Skin epidermis (tissue), 12 donors: ENCODE measurements at regions not wholly inside any gene's neighbourhood (a gene's known extent, or its start where the extent isn't known, plus 50 kb on each side); places are given as distances from the start of the nearest gene placed in this dataset.

Experiments
- H3K27ac ChIP-seq, 21 experiments: fragments of 200-600 bp; sonication (generic) in 11 of 21; one replicate each; pipeline ENCODE4 v1.5.0; 2020; ENCODE audit warnings: mild to moderate bottlenecking in 3 of 21, inconsistent platforms in 2 of 21, moderate library complexity in 2 of 21
- H3K4me3 ChIP-seq, 7 experiments: fragments of 200-600 bp; sonication (generic) in 2 of 7; one replicate each; pipeline ENCODE4 v1.5.0; 2020; ENCODE audit warnings: inconsistent platforms in 2 of 7, mild to moderate bottlenecking in 2 of 7, moderate library complexity in 1 of 7

- Histone ChIP-seq H3K27ac (no peak overlapping the region), H3K4me3 (no peak overlapping the region)
These were observed 50.6 kb upstream of the L3MBTL4 start for GRCh38 chr18:6465281-6465680.

GRCh38 chr18:6476190-6476589, 61.5 kb upstream of the L3MBTL4 start:
- Histone ChIP-seq H3K27ac (peak overlapping the region in 5 of 21 experiments; percentile 15 to 47 (median 34)), H3K4me3 (no peak overlapping the region)

GRCh38 chr18:6476880-6477279, 62.2 kb upstream of the L3MBTL4 start:
- H3K4me3 ChIP-seq, result no peak overlapping the region
- peak overlapping the region in 5 of 21 experiments; percentile 5 to 48 (median 29) for H3K27ac ChIP-seq

- H3K4me3 ChIP-seq, result no peak overlapping the region
- peak overlapping the region in 3 of 21 experiments; percentile 2 to 33 (median 30) for H3K27ac ChIP-seq
These were observed 63.4 kb upstream of the L3MBTL4 start for GRCh38 chr18:6478121-6478520.

- Histone ChIP-seq H3K4me3 (no peak overlapping the region), H3K27ac (no peak overlapping the region)
These were observed 65.0 kb upstream of the L3MBTL4 start for GRCh38 chr18:6479699-6480098.

- H3K4me3 ChIP-seq, result peak overlapping the region in 1 of 7 experiments; percentile 11
- H3K27ac ChIP-seq, result peak overlapping the region in 12 of 21 experiments; percentile 7 to 55 (median 38)
These were observed 67.7 kb upstream of the L3MBTL4 start for GRCh38 chr18:6482198-6482977.

- peak overlapping the region in 1 of 21 experiments; percentile 36 for H3K27ac ChIP-seq
- no peak overlapping the region for H3K4me3 ChIP-seq
These were observed 69.9 kb upstream of the L3MBTL4 start for GRCh38 chr18:6484659-6485058.

- Histone ChIP-seq H3K4me3 (no peak overlapping the region), H3K27ac (no peak overlapping the region)
These were observed 71.6 kb upstream of the L3MBTL4 start for GRCh38 chr18:6486313-6486712.

- H3K4me3 ChIP-seq, result no peak overlapping the region
- H3K27ac ChIP-seq, result no peak overlapping the region
These were observed 72.2 kb upstream of the L3MBTL4 start for GRCh38 chr18:6486764-6487426.

GRCh38 chr18:6487968-6488367, 73.3 kb upstream of the L3MBTL4 start:
- Histone ChIP-seq H3K4me3 (no peak overlapping the region), H3K27ac (no peak overlapping the region)

GRCh38 chr18:6488956-6489355, 74.2 kb upstream of the L3MBTL4 start:
- no peak overlapping the region for H3K4me3 ChIP-seq
- H3K27ac ChIP-seq, result no peak overlapping the region

GRCh38 chr18:6489977-6490376, 75.3 kb upstream of the L3MBTL4 start:
- no peak overlapping the region for H3K4me3 ChIP-seq
- H3K27ac ChIP-seq, result no peak overlapping the region

GRCh38 chr18:6493194-6493593, 78.5 kb upstream of the L3MBTL4 start:
- no peak overlapping the region for H3K27ac ChIP-seq
- H3K4me3 ChIP-seq, result no peak overlapping the region

- peak overlapping the region in 1 of 21 experiments; percentile 59 for H3K27ac ChIP-seq
- H3K4me3 ChIP-seq, result no peak overlapping the region
These were observed 80.8 kb upstream of the L3MBTL4 start for GRCh38 chr18:6495536-6495935.

GRCh38 chr18:6497543-6497942, 82.8 kb upstream of the L3MBTL4 start:
- Histone ChIP-seq H3K4me3 (no peak overlapping the region), H3K27ac (no peak overlapping the region)

GRCh38 chr18:6498289-6498856, 83.7 kb upstream of the L3MBTL4 start:
- Histone ChIP-seq H3K4me3 (no peak overlapping the region), H3K27ac (no peak overlapping the region)

- no peak overlapping the region for H3K27ac ChIP-seq
- H3K4me3 ChIP-seq, result no peak overlapping the region
These were observed 90.1 kb upstream of the L3MBTL4 start for GRCh38 chr18:6504605-6505497.

GRCh38 chr18:6505498-6505875, 90.8 kb upstream of the L3MBTL4 start:
- H3K27ac ChIP-seq, result no peak overlapping the region
- no peak overlapping the region for H3K4me3 ChIP-seq

GRCh38 chr18:6509417-6509816, 94.7 kb upstream of the L3MBTL4 start:
- Histone ChIP-seq H3K27ac (no peak overlapping the region), H3K4me3 (no peak overlapping the region)

- H3K27ac ChIP-seq, result no peak overlapping the region
- no peak overlapping the region for H3K4me3 ChIP-seq
These were observed 95.1 kb upstream of the L3MBTL4 start for GRCh38 chr18:6509832-6510231.
